HepG2 (cell line): ENCODE measurements at regions not wholly inside any gene's neighbourhood (a gene's known extent, or its start where the extent isn't known, plus 50 kb on each side); places are given as distances from the start of the nearest gene placed in this dataset.

Source experiments
- ATRX ChIP-seq: sonication (generic); formaldehyde crosslinking; IDR thresholded peaks from 2 replicates; pipeline ENCODE4 v1.4.0; 2020; ENCODE audit warnings: missing genetic modification reagents, borderline replicate concordance
- MAFK ChIP-seq, 2 experiments: IDR thresholded peaks in 1 of 2; conservative IDR thresholded peaks in 1 of 2; 2 replicates each; pipeline ENCODE4 v1.6.1; 2011; ENCODE audit warnings: improper control_type of control experiment in 2 of 2, low read length in 2 of 2
- SKI ChIP-seq: fragments of 450-650 bp; IDR thresholded peaks from one replicate; pipeline ENCODE4 v1.6.1; 2018; ENCODE audit warnings: mild to moderate bottlenecking; ENCODE audit not compliant: partially characterized antibody
- XBP1 ChIP-seq: sonication (generic); formaldehyde crosslinking; IDR thresholded peaks from 2 replicates; pipeline ENCODE4 v1.5.0; 2020; ENCODE audit warnings: missing genetic modification reagents
- ZNF234 ChIP-seq: sonication (generic); formaldehyde crosslinking; conservative IDR thresholded peaks from 2 replicates; pipeline ENCODE4 v1.5.1; 2020; ENCODE audit warnings: mild to moderate bottlenecking, missing genetic modification reagents
- ZNF264 ChIP-seq: sonication (generic); formaldehyde crosslinking; IDR thresholded peaks from 2 replicates; pipeline ENCODE4 v1.4.0; 2020; ENCODE audit warnings: missing genetic modification reagents
- ZNF782 ChIP-seq: sonication (generic); formaldehyde crosslinking; IDR thresholded peaks from 2 replicates; pipeline ENCODE4 v1.4.0; 2020; ENCODE audit warnings: missing genetic modification reagents, mild to moderate bottlenecking, borderline replicate concordance
- TF ChIP-seq, protein P1 (sequence below): sonication (generic); formaldehyde crosslinking; IDR thresholded peaks from 2 replicates; pipeline ENCODE4 v1.4.0; 2020; ENCODE audit warnings: mild to moderate bottlenecking, missing genetic modification reagents, borderline replicate concordance
- TF ChIP-seq, protein P2 (sequence below): sonication (generic); formaldehyde crosslinking; IDR thresholded peaks from 2 replicates; pipeline ENCODE4 v1.4.0; 2020; ENCODE audit warnings: mild to moderate bottlenecking, low read depth, missing genetic modification reagents

DNA sequence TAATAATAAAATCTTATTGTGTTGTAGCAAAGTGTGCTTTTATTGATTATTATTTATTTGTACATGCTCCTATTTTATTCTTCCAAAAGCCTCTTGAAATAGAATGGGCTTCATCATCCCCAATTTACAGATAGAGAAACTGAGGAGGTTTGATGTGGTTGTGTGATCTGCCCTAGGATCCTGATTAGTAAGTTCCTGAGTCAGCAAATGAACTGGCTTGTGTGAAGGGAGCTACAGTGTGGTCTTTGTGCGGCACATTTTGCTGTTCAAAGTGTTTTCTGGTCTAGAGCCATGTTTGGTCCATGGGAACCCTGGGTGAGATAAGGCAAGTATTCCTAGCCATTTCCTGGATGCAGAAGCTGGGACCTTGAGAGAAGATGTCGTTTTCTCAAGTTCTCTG is 326.9 kb downstream of the MEIS1 start (continued):
- TF ChIP-seq, protein P1, sequence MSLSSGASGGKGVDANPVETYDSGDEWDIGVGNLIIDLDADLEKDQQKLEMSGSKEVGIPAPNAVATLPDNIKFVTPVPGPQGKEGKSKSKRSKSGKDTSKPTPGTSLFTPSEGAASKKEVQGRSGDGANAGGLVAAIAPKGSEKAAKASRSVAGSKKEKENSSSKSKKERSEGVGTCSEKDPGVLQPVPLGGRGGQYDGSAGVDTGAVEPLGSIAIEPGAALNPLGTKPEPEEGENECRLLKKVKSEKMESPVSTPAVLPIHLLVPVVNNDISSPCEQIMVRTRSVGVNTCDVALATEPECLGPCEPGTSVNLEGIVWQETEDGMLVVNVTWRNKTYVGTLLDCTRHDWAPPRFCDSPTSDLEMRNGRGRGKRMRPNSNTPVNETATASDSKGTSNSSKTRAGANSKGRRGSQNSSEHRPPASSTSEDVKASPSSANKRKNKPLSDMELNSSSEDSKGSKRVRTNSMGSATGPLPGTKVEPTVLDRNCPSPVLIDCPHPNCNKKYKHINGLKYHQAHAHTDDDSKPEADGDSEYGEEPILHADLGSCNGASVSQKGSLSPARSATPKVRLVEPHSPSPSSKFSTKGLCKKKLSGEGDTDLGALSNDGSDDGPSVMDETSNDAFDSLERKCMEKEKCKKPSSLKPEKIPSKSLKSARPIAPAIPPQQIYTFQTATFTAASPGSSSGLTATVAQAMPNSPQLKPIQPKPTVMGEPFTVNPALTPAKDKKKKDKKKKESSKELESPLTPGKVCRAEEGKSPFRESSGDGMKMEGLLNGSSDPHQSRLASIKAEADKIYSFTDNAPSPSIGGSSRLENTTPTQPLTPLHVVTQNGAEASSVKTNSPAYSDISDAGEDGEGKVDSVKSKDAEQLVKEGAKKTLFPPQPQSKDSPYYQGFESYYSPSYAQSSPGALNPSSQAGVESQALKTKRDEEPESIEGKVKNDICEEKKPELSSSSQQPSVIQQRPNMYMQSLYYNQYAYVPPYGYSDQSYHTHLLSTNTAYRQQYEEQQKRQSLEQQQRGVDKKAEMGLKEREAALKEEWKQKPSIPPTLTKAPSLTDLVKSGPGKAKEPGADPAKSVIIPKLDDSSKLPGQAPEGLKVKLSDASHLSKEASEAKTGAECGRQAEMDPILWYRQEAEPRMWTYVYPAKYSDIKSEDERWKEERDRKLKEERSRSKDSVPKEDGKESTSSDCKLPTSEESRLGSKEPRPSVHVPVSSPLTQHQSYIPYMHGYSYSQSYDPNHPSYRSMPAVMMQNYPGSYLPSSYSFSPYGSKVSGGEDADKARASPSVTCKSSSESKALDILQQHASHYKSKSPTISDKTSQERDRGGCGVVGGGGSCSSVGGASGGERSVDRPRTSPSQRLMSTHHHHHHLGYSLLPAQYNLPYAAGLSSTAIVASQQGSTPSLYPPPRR = no peak
- TF ChIP-seq MAFK (conservative IDR thresholded peaks at IDR 0.05 in 1 of 2, IDR thresholded peaks at IDR 0.05 in 1 of 2; ENCODE audit: low read length in 2 of 2) (peak; percentile 61 to 84), SKI (no peak), ZNF234 (CRISPR knock-in tag) (no peak), ZNF264 (no peak), ATRX (CRISPR knock-in tag) (no peak), ZNF782 (CRISPR knock-in tag) (no peak), XBP1 (CRISPR knock-in tag) (no peak)
- TF ChIP-seq, protein P2, sequence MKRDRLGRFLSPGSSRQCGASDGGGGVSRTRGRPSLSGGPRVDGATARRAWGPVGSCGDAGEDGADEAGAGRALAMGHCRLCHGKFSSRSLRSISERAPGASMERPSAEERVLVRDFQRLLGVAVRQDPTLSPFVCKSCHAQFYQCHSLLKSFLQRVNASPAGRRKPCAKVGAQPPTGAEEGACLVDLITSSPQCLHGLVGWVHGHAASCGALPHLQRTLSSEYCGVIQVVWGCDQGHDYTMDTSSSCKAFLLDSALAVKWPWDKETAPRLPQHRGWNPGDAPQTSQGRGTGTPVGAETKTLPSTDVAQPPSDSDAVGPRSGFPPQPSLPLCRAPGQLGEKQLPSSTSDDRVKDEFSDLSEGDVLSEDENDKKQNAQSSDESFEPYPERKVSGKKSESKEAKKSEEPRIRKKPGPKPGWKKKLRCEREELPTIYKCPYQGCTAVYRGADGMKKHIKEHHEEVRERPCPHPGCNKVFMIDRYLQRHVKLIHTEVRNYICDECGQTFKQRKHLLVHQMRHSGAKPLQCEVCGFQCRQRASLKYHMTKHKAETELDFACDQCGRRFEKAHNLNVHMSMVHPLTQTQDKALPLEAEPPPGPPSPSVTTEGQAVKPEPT (CRISPR knock-in tag) = no peak
